Muscle layer of duodenum (tissue), 2 donors: ENCODE measurements at regions not wholly inside any gene's neighbourhood (a gene's known extent, or its start where the extent isn't known, plus 50 kb on each side); places are given as distances from the start of the nearest gene placed in this dataset.
"Not testable (repeated sequence)": the region's sequence is repeated elsewhere in the genome, so short reads cannot be mapped to it uniquely, and the experiment has no call there.

Source experiments
- H3K27ac ChIP-seq: one replicate; pipeline ENCODE4 v1.7.0; 2013; ENCODE audit warnings: mild to moderate bottlenecking, low read length
- H3K27me3 ChIP-seq: one replicate; pipeline ENCODE4 v1.7.0; 2013; ENCODE audit warnings: low read depth, mild to moderate bottlenecking, control low read depth, low read length
- H3K36me3 ChIP-seq, 2 donors: one replicate each; pipeline ENCODE4 v1.7.0; 2013; ENCODE audit warnings: low read length in 2 of 2, control low read depth in 1 of 2, mild to moderate bottlenecking in 1 of 2; ENCODE audit not compliant: insufficient read depth in 2 of 2, control insufficient read depth in 1 of 2
- H3K4me1 ChIP-seq, 2 donors: one replicate each; pipeline ENCODE4 v1.7.0; 2013; ENCODE audit warnings: low read length in 2 of 2, mild to moderate bottlenecking in 2 of 2, control low read depth in 1 of 2, moderate library complexity in 1 of 2; ENCODE audit not compliant: insufficient read depth in 2 of 2, control insufficient read depth in 1 of 2
- H3K4me3 ChIP-seq, 2 donors: one replicate each; pipeline ENCODE4 v1.7.0; 2013; ENCODE audit warnings: low read length in 2 of 2, low read depth in 1 of 2, mild to moderate bottlenecking in 1 of 2
- H3K9me3 ChIP-seq, 2 donors: one replicate each; pipeline ENCODE4 v1.7.0; 2013; ENCODE audit warnings: low read length in 2 of 2, control low read depth in 1 of 2, mild to moderate bottlenecking in 1 of 2; ENCODE audit not compliant: control insufficient read depth in 1 of 2
- donor health status: healthy.

- H3K9me3 ChIP-seq: peaks cover 0 to 3% of the 10 kb centered on the region in 2 donors
- no peaks in the 10 kb centered on the region for H3K36me3 ChIP-seq
- no peak overlapping the region for H3K4me3 ChIP-seq
- no peaks in the 10 kb centered on the region for H3K27me3 ChIP-seq
- no peaks in the 10 kb centered on the region for H3K4me1 ChIP-seq
- H3K27ac ChIP-seq: no peak overlapping the region
These were observed 65.8 kb downstream of the MYL3 start for GRCh38 chr3:46797486-46797885.

- not testable (repeated sequence) for H3K4me3 ChIP-seq, H3K27me3 ChIP-seq
These were observed 69.9 kb downstream of the MYL3 start for GRCh38 chr3:46793340-46793739.

DNA sequence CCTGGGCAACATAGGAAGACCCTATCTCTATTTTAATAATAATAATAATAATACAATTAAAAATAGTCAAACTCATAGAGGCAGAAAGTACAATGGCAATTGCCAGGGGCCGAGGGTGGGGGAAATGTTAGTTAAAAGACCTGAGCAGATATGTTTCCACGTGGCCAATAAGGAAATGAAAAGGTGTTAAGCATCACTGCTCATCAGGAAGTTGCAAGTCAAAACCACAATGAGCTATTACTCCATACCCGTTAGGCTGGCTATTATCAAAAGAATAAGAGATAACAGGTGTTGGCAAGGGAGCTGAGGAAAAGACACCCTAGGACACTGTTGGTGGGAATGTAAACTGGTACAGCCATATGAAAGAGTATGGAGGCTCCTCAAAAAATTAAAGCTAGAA, 60.4 kb upstream of the PRSS50 start:
- Histone ChIP-seq H3K4me1 (no peaks in the 10 kb centered on the region), H3K9me3 (no peaks in the 10 kb centered on the region), H3K27ac (no peak overlapping the region), H3K27me3 (no peaks in the 10 kb centered on the region), H3K4me3 (no peak overlapping the region), H3K36me3 (no peaks in the 10 kb centered on the region)

More at GRCh38 chr3:46793340-46793739, 69.9 kb downstream of the MYL3 start:
- not testable (repeated sequence) for H3K36me3 ChIP-seq, H3K9me3 ChIP-seq, H3K27ac ChIP-seq, H3K4me1 ChIP-seq

GRCh38 chr3:46772498-46772897, 54.8 kb upstream of the PRSS50 start:
- H3K4me1 ChIP-seq, H3K27ac ChIP-seq, H3K36me3 ChIP-seq, H3K27me3 ChIP-seq, H3K4me3 ChIP-seq: not testable (repeated sequence)
- H3K9me3 ChIP-seq: peaks cover 7 to 20% of the 10 kb centered on the region in 2 donors

DNA sequence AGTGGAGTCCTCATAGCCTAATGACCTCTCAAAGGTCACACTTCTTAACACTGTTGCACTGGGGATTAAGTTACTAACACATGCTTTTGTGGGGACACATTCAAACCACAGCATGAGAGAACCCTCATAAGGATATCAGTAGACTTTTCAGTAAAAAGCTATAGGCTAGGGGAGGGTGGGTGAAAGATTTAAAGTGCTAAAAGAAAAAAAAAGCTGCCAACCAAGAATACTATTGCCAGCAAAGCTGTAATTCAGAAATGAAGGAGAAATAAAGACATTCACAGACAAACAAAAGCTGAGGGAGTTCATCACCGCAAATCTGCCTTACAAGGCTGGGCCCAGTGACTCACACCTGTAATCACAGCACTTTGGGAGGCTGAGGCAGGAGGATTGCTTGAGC, 50.4 kb upstream of the PRSS50 start:
- Histone ChIP-seq H3K36me3 (no peaks in the 10 kb centered on the region), H3K4me1 (no peaks in the 10 kb centered on the region)

More for the DNA sequence above, 50.4 kb upstream of the PRSS50 start:
- peaks cover 13 to 30% of the 10 kb centered on the region in 2 donors for H3K9me3 ChIP-seq
- no peaks in the 10 kb centered on the region for H3K27me3 ChIP-seq
- peak overlapping the region in 1 of 2 donors; percentile 40 for H3K4me3 ChIP-seq
- H3K27ac ChIP-seq: no peak overlapping the region
